Hepatocyte (in vitro differentiated cells): ENCODE measurements at regions not wholly inside any gene's neighbourhood (a gene's known extent, or its start where the extent isn't known, plus 50 kb on each side); places are given as distances from the start of the nearest gene placed in this dataset.
A peak's percentile ranks its signal among the peaks of the same experiment; 100 is the strongest.
"Not testable (repeated sequence)": the region's sequence is repeated elsewhere in the genome, so short reads cannot be mapped to it uniquely, and the experiment has no call there.

Experiments
- DNase-seq: peaks from one replicate; pipeline ENCODE4 v3.0.0-alpha.2; 2016; ENCODE audit warnings: low spot score
- H2AFZ ChIP-seq: fragments of 200-600 bp; sonication (generic); 2 replicates; pipeline ENCODE4 v1.6.0; 2016; ENCODE audit warnings: antibody characterized with exemption, mild to moderate bottlenecking
- H3K27ac ChIP-seq: fragments of 200-600 bp; sonication (generic); 2 replicates; pipeline ENCODE4 v1.5.1; 2016; ENCODE audit warnings: mild to moderate bottlenecking
- H3K27me3 ChIP-seq: fragments of 200-600 bp; sonication (generic); 2 replicates; pipeline ENCODE4 v1.6.1; 2016
- H3K36me3 ChIP-seq: fragments of 200-600 bp; sonication (generic); replicated peaks from 2 replicates; pipeline ENCODE4 v1.5.1; 2016; ENCODE audit warnings: low read depth; ENCODE audit not compliant: insufficient read depth
- H3K4me1 ChIP-seq: fragments of 200-600 bp; sonication (generic); 2 replicates; pipeline ENCODE4 v1.5.1; 2016; ENCODE audit warnings: mild to moderate bottlenecking, moderate library complexity; ENCODE audit not compliant: insufficient read depth
- H3K4me2 ChIP-seq: fragments of 200-600 bp; sonication (generic); 2 replicates; pipeline ENCODE4 v1.6.0; 2016
- H3K4me3 ChIP-seq: fragments of 200-600 bp; sonication (generic); 2 replicates; pipeline ENCODE4 v1.5.1; 2016; ENCODE audit warnings: mild to moderate bottlenecking
- H3K79me2 ChIP-seq: fragments of 200-600 bp; sonication (generic); 2 replicates; pipeline ENCODE4 v1.6.0; 2017; ENCODE audit warnings: mild to moderate bottlenecking
- H3K9me2 ChIP-seq: fragments of 200-600 bp; sonication (generic); replicated peaks from 2 replicates; pipeline ENCODE4 v1.6.0; 2017; ENCODE audit warnings: mild to moderate bottlenecking; ENCODE audit not compliant: insufficient read depth
- H3K9me3 ChIP-seq: fragments of 200-600 bp; sonication (generic); 2 replicates; pipeline ENCODE4 v1.5.1; 2016; ENCODE audit warnings: low read depth, mild to moderate bottlenecking
- H4K20me1 ChIP-seq: fragments of 200-600 bp; sonication (generic); 2 replicates; pipeline ENCODE4 v1.6.0; 2016; ENCODE audit warnings: mild to moderate bottlenecking; ENCODE audit not compliant: insufficient read depth, poor library complexity, severe bottlenecking
- CTCF ChIP-seq: fragments of 200-600 bp; sonication (generic); IDR thresholded peaks from 2 replicates; pipeline ENCODE4 v1.5.1; 2016; ENCODE audit warnings: antibody characterized with exemption, mild to moderate bottlenecking; ENCODE audit not compliant: poor library complexity
- EZH2 ChIP-seq: fragments of 200-600 bp; sonication (generic); IDR thresholded peaks from 2 replicates; pipeline ENCODE4 v1.6.1; 2016; ENCODE audit warnings: antibody characterized with exemption, mild to moderate bottlenecking, borderline replicate concordance
- EZH2phosphoT487 ChIP-seq: fragments of 200-600 bp; sonication (generic); IDR thresholded peaks from one replicate; pipeline ENCODE4 v1.6.1; 2018; ENCODE audit warnings: antibody characterized with exemption, mild to moderate bottlenecking, low read depth, moderate library complexity; ENCODE audit not compliant: unreplicated experiment, severe bottlenecking
- WGBS: methylation state at CpG from one replicate; pipeline ENCODE4 v1.1.6; 2016; ENCODE audit warnings: low lambda C conversion rate; ENCODE audit errors: missing lambda C conversion rate; 5-methylcytosine and 5-hydroxymethylcytosine counted together

GRCh38 chr16:29233705-29234404 is 172.7 kb downstream of the NPIPB11 start:
- H3K4me1 ChIP-seq, H3K9me3 ChIP-seq, H3K4me2 ChIP-seq, H3K27ac ChIP-seq, H3K27me3 ChIP-seq, DNase-seq, H3K9me2 ChIP-seq, H2AFZ ChIP-seq, H3K79me2 ChIP-seq, H3K4me3 ChIP-seq, H3K36me3 ChIP-seq, H4K20me1 ChIP-seq: not testable (repeated sequence)
- WGBS = 97% methylated on average over 17 of the region's 23 CpGs

- DNase-seq = no peak
- Histone ChIP-seq H3K79me2 (no peaks in the 10 kb centered on the region), H3K4me3 (no peak overlapping the region), H3K27me3 (no peaks in the 10 kb centered on the region), H3K27ac (no peak overlapping the region), H3K4me2 (no peak overlapping the region), H3K36me3 (no peaks in the 10 kb centered on the region), H4K20me1 (no peaks in the 10 kb centered on the region), H2AFZ (no peak overlapping the region), H3K4me1 (peaks cover 13% of the 10 kb centered on the region), H3K9me3 (no peaks in the 10 kb centered on the region), H3K9me2 (no peaks in the 10 kb centered on the region)
- no peak for TF ChIP-seq CTCF
- TF ChIP-seq EZH2phosphoT487 = no peak
- no peak for TF ChIP-seq EZH2
- WGBS = 89% methylated on average over 29 of the region's 30 CpGs
These were observed 173.5 kb downstream of the NPIPB11 start for GRCh38 chr16:29232811-29233704.

GRCh38 chr16:29232160-29232705 is 174.3 kb downstream of the NPIPB11 start:
- not testable (repeated sequence) for H3K27me3 ChIP-seq, H3K27ac ChIP-seq, DNase-seq, H3K9me3 ChIP-seq, H4K20me1 ChIP-seq, H3K9me2 ChIP-seq, H3K36me3 ChIP-seq, H3K4me2 ChIP-seq, H2AFZ ChIP-seq, H3K79me2 ChIP-seq, H3K4me3 ChIP-seq
- H3K4me1 ChIP-seq = peaks cover 13% of the 10 kb centered on the region
- 97% methylated on average over 10 of the region's 10 CpGs for WGBS

- Histone ChIP-seq H3K79me2 (no peaks in the 10 kb centered on the region), H3K4me1 (peaks cover 13% of the 10 kb centered on the region), H3K4me2 (no peak overlapping the region), H3K9me2 (no peaks in the 10 kb centered on the region), H4K20me1 (no peaks in the 10 kb centered on the region), H3K27me3 (no peaks in the 10 kb centered on the region), H3K9me3 (no peaks in the 10 kb centered on the region), H2AFZ (no peak overlapping the region), H3K4me3 (no peak overlapping the region), H3K36me3 (no peaks in the 10 kb centered on the region), H3K27ac (peak overlapping the region; percentile 74)
- WGBS = 72% methylated on average over 17 of the region's 18 CpGs
- TF ChIP-seq EZH2phosphoT487 = no peak
- no peak for TF ChIP-seq CTCF
- TF ChIP-seq EZH2 = no peak
- no peak for DNase-seq
These were observed 175.3 kb downstream of the NPIPB11 start for GRCh38 chr16:29231244-29231643.
